HFFc6 (cell line): ENCODE measurements at regions not wholly inside any gene's neighbourhood (a gene's known extent, or its start where the extent isn't known, plus 50 kb on each side); places are given as distances from the start of the nearest gene placed in this dataset.

ENCODE experiments used
- DNase-seq: peaks from one replicate; pipeline ENCODE4 v3.0.0-alpha.2; 2018
- H3K27ac Mint-ChIP-seq: 2 replicates; pipeline ENCODE4 v1.8.0; 2020; ENCODE audit warnings: mild to moderate bottlenecking, mixed read lengths
- H3K27me3 Mint-ChIP-seq: 2 replicates; pipeline ENCODE4 v1.8.0; 2021; ENCODE audit warnings: mild to moderate bottlenecking, moderate library complexity, mixed read lengths; ENCODE audit not compliant: insufficient read depth
- H3K36me3 Mint-ChIP-seq: 2 replicates; pipeline ENCODE4 v1.8.0; 2021; ENCODE audit warnings: low read depth, mixed read lengths
- H3K4me1 Mint-ChIP-seq: 2 replicates; pipeline ENCODE4 v1.8.0; 2020; ENCODE audit warnings: low read depth, mixed read lengths
- H3K4me3 Mint-ChIP-seq: 2 replicates; pipeline ENCODE4 v1.8.0; 2020; ENCODE audit warnings: mild to moderate bottlenecking, moderate library complexity, mixed read lengths
- H3K9me3 Mint-ChIP-seq: 2 replicates; pipeline ENCODE4 v1.8.0; 2020; ENCODE audit warnings: mild to moderate bottlenecking, mixed read lengths
- CTCF ChIP-seq: fragments of 200-600 bp; sonication (generic); IDR thresholded peaks from 2 replicates; pipeline ENCODE4 v1.5.0; 2021; ENCODE audit warnings: antibody characterized with exemption, mild to moderate bottlenecking

DNA sequence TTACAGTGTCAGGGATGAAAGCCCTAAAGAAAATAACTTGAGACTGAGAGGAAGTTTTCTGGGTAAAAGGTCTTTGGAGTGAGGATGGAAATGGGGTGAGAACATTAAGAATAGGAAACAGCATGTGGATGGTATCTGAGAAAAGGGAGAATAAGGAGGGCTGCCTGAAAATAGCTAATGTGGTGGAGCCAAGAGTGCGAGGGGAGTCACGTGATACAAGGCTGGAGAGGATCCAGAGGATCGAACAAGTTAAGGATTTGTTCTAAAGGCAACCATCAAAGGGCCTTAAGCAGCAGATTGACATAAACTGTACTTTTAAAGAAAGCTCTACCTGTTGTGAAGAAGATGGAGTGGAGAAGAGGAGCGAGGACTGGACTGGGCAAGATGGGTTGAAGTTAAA lies 347.4 kb upstream of the AGA start:
- Mint-ChIP-seq H3K27ac (no peak overlapping the region), H3K36me3 (no peaks in the 10 kb centered on the region), H3K9me3 (no peaks in the 10 kb centered on the region), H3K4me3 (no peak overlapping the region), H3K4me1 (peaks cover 9% of the 10 kb centered on the region; the same call in 1 of the 2 replicates), H3K27me3 (peaks cover 9% of the 10 kb centered on the region)
- no peak for DNase-seq
- TF ChIP-seq CTCF, result no peak

DNA sequence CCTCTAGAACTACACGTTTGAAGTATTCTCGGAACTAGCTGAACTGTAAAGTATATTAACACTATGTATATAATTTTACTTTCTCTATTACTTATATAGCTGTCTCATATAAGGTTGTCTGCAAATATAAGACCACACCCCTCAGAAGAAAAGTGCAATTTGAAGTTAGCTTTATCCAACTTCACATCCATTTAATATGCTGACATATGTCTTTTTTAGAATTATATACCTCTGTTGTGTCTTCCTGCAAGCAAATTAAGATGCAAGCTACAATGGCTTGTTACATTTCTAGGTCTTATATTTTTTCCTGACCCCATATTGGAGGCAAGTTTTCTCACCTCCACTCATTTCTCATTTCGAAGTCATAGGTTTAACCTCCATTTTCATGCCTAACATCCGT lies 349.0 kb upstream of the AGA start:
- no peaks in the 10 kb centered on the region for H3K36me3 Mint-ChIP-seq
- H3K4me1 Mint-ChIP-seq, result peaks cover 9% of the 10 kb centered on the region; the same call in 1 of the 2 replicates
- no peak overlapping the region for H3K27ac Mint-ChIP-seq
- H3K4me3 Mint-ChIP-seq, result no peak overlapping the region
- DNase-seq, result no peak
- no peak for TF ChIP-seq CTCF
- peaks cover 10% of the 10 kb centered on the region for H3K27me3 Mint-ChIP-seq
- no peaks in the 10 kb centered on the region for H3K9me3 Mint-ChIP-seq

GRCh38 chr4:177796841-177797240 lies 354.6 kb upstream of the AGA start:
- no peaks in the 10 kb centered on the region for H3K36me3 Mint-ChIP-seq
- peaks cover 10% of the 10 kb centered on the region for H3K27me3 Mint-ChIP-seq
- no peaks in the 10 kb centered on the region for H3K9me3 Mint-ChIP-seq
- no peak overlapping the region for H3K4me3 Mint-ChIP-seq
- no peak for DNase-seq
- no peak overlapping the region for H3K27ac Mint-ChIP-seq
- no peaks in the 10 kb centered on the region for H3K4me1 Mint-ChIP-seq
- no peak for TF ChIP-seq CTCF

DNA sequence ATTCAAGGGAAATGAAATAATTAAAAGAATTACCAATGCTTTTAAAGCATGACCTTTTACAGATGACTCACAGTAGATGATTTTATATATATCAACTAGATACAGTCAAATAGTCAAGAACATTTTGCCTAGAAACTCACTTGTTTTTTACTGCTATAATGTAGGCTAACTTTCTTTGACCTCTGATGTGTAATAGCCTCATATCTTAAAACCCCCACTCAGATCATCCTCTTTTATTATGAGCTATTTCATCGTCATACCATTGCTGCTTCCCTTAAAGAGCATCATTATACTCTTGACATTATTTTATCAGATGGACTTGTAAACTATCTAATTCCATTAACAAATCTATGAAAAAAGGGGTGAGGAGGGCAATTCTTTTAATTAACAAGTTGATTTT lies 355.9 kb upstream of the AGA start:
- no peaks in the 10 kb centered on the region for H3K4me1 Mint-ChIP-seq
- no peak for TF ChIP-seq CTCF
- no peak overlapping the region for H3K27ac Mint-ChIP-seq
- no peak overlapping the region for H3K4me3 Mint-ChIP-seq
- no peak for DNase-seq
- H3K36me3 Mint-ChIP-seq, result no peaks in the 10 kb centered on the region
- no peaks in the 10 kb centered on the region for H3K9me3 Mint-ChIP-seq
- H3K27me3 Mint-ChIP-seq, result peaks cover 12% of the 10 kb centered on the region

- Mint-ChIP-seq H3K27me3 (peaks cover 7% of the 10 kb centered on the region), H3K9me3 (no peaks in the 10 kb centered on the region), H3K36me3 (no peaks in the 10 kb centered on the region), H3K4me3 (no peak overlapping the region), H3K27ac (no peak overlapping the region), H3K4me1 (no peaks in the 10 kb centered on the region)
- no peak for DNase-seq
- TF ChIP-seq CTCF, result no peak
These were observed 359.9 kb upstream of the AGA start for GRCh38 chr4:177802162-177802561.

DNA sequence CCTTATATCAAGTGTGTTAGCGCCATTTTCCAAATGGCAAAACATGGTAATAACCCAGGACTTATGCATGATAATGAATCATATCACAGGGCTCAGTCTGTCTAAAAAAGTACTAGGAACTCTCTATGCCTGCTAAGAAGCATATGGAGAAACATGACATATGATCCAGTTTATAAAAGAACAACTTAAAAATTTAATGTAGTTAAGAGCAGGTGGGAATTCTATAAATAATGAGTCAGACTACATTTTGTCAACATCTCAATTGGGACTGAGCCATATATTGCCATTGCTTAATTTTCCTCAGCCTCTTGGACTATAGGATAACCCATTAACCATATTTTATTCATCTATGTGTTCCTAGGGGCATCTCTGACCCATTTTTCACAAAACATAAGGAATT lies 360.4 kb upstream of the AGA start:
- TF ChIP-seq CTCF, result no peak
- H3K4me1 Mint-ChIP-seq, result no peaks in the 10 kb centered on the region

More for the DNA sequence above, 360.4 kb upstream of the AGA start:
- no peaks in the 10 kb centered on the region for H3K9me3 Mint-ChIP-seq
- no peak overlapping the region for H3K4me3 Mint-ChIP-seq
- H3K36me3 Mint-ChIP-seq, result no peaks in the 10 kb centered on the region
- no peak overlapping the region for H3K27ac Mint-ChIP-seq
- peaks cover 6% of the 10 kb centered on the region for H3K27me3 Mint-ChIP-seq
- DNase-seq, result no peak
